ENCODE measurements at regions not wholly inside any gene's neighbourhood (a gene's known extent, or its start where the extent isn't known, plus 50 kb on each side); places are given as distances from the start of the nearest gene placed in this dataset.

DNA sequence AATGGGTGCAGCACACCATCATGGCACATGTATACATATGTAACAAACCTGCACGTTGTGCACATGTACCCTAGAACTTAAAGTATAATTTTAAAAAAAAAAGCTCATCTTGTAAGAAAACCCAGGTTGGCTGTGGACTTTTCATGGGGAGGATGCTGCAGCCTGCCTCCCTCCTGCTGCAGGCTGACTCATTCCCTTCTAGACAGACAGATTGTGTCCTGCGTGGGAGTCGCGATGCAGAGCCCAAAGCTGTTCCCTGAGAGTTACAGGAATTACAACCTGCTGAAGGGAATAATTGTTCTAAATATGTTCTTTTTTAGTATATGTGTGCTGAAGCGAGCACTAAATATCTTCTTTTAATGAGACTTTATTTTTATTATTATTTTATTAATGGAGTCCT lies 93.2 kb downstream of the TBX19 start:
- no peaks in the 10 kb centered on the region for H3K36me3 ChIP-seq (ENCODE audit: insufficient read depth, low read length)
- no peak for DNase-seq (ENCODE audit: low spot score)
- no peaks in the 10 kb centered on the region for H3K9me3 ChIP-seq (ENCODE audit: low read length)
- no peak overlapping the region for H3K4me2 ChIP-seq (ENCODE audit: low read length)
- no peak overlapping the region for H3K27ac ChIP-seq (ENCODE audit: low read depth, low read length, poor library complexity, severe bottlenecking)
- POLR2A ChIA-PET, result interaction anchor here (0.6 kb wide), 1 partner anchor 42 kb away, joined by 3 read pairs; no protein-coding TSS in a partner anchor
- no peaks in the 10 kb centered on the region for H3K4me1 ChIP-seq (ENCODE audit: insufficient read depth, low read length, poor library complexity, severe bottlenecking)
- TF ChIP-seq EZH2phosphoT487 (IDR thresholded peaks at IDR 0.05; ENCODE audit: borderline replicate concordance, low read depth, low read length), result no peak
- TF ChIP-seq, protein P1, sequence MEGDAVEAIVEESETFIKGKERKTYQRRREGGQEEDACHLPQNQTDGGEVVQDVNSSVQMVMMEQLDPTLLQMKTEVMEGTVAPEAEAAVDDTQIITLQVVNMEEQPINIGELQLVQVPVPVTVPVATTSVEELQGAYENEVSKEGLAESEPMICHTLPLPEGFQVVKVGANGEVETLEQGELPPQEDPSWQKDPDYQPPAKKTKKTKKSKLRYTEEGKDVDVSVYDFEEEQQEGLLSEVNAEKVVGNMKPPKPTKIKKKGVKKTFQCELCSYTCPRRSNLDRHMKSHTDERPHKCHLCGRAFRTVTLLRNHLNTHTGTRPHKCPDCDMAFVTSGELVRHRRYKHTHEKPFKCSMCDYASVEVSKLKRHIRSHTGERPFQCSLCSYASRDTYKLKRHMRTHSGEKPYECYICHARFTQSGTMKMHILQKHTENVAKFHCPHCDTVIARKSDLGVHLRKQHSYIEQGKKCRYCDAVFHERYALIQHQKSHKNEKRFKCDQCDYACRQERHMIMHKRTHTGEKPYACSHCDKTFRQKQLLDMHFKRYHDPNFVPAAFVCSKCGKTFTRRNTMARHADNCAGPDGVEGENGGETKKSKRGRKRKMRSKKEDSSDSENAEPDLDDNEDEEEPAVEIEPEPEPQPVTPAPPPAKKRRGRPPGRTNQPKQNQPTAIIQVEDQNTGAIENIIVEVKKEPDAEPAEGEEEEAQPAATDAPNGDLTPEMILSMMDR (conservative IDR thresholded peaks at IDR 0.05; ENCODE audit: low read length), result no peak
- H4K20me1 ChIP-seq (ENCODE audit: insufficient read depth, low read length), result no peaks in the 10 kb centered on the region
- H3K79me2 ChIP-seq (ENCODE audit: insufficient read depth, low read depth, low read length), result no peaks in the 10 kb centered on the region
- BruUV-seq (replicated peaks), result no TSS peak
- CTCF ChIA-PET (ENCODE audit: unreplicated experiment), result no interaction called here
- H2AFZ ChIP-seq (ENCODE audit: low read length), result no peak overlapping the region
- no peak overlapping the region for H3K4me3 ChIP-seq (ENCODE audit: low read depth, low read length, poor library complexity, severe bottlenecking)
- H3K9me2 ChIP-seq (ENCODE audit: insufficient read depth, low read length), result no peaks in the 10 kb centered on the region
- intact Hi-C loops (cut with micrococcal nuclease; ENCODE audit: unreplicated experiment), result no loop called here

DNA sequence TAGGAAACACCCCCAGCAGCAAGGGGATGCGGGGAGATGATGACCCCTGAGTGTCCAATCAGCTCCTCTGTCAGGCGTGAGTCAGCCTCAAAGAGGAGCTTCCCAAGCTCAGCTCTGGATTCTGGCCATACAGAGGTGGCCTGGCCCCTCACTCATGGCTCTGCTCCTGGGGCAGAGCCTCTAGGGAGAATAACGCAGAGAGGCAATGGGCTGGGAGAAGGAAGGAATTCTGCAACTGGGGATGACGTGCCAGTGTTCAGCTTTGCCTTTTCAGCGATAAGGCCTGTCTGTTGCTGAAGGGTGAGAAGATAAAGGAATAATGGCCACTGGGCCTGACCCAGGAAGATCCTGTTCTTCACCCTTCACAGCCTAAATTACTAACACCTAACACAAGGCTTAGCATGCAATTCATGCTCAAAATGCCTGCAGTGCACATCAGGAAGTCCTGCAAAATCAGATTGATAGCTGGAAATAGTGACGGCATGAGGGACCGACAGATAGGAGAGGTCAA lies 92.2 kb downstream of the TBX19 start:
- Histone ChIP-seq H3K9me3 (ENCODE audit: low read length) (no peaks in the 10 kb centered on the region), H3K79me2 (ENCODE audit: insufficient read depth, low read depth, low read length) (no peaks in the 10 kb centered on the region), H2AFZ (ENCODE audit: low read length) (no peak overlapping the region), H3K36me3 (ENCODE audit: insufficient read depth, low read length) (no peaks in the 10 kb centered on the region), H4K20me1 (ENCODE audit: insufficient read depth, low read length) (no peaks in the 10 kb centered on the region), H3K27ac (ENCODE audit: low read depth, low read length, poor library complexity, severe bottlenecking) (no peak overlapping the region), H3K4me3 (ENCODE audit: low read depth, low read length, poor library complexity, severe bottlenecking) (no peak overlapping the region), H3K4me1 (ENCODE audit: insufficient read depth, low read length, poor library complexity, severe bottlenecking) (no peaks in the 10 kb centered on the region), H3K9me2 (ENCODE audit: insufficient read depth, low read length) (no peaks in the 10 kb centered on the region), H3K4me2 (ENCODE audit: low read length) (no peak overlapping the region)
- CTCF ChIA-PET (ENCODE audit: unreplicated experiment), result no interaction called here
- BruUV-seq (replicated peaks), result no TSS peak
- intact Hi-C loops (cut with micrococcal nuclease; ENCODE audit: unreplicated experiment), result no loop called here
- no peak for TF ChIP-seq EZH2phosphoT487 (IDR thresholded peaks at IDR 0.05; ENCODE audit: borderline replicate concordance, low read depth, low read length)
- TF ChIP-seq, protein P1 (conservative IDR thresholded peaks at IDR 0.05; ENCODE audit: low read length), result no peak
- DNase-seq (ENCODE audit: low spot score), result no peak
- POLR2A ChIA-PET, result no interaction called here

DNA sequence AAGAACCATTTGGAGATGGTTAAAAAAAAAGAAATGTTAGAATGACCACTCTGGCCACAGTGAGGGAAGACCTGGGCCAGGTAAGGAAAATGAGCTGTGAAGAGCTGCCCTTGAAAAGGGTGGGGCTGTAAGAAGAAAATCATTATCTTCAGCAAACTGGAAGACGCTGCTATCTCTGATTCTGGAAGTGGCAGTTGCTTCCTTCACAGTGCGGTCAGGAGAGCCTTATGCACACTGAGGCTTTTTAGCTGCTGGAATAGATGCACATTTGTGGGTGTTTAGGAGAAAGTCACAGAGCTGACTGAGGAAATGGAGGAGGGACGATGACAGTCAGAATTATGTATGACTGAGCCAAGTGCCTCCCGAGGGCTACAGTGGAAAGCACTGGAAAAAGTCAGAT lies 91.6 kb downstream of the TBX19 start:
- ChIA-PET POLR2A (no interaction called here), CTCF (ENCODE audit: unreplicated experiment) (no interaction called here)
- no peaks in the 10 kb centered on the region for H3K9me3 ChIP-seq (ENCODE audit: low read length)
- no peak overlapping the region for H3K4me2 ChIP-seq (ENCODE audit: low read length)
- no peak overlapping the region for H3K27ac ChIP-seq (ENCODE audit: low read depth, low read length, poor library complexity, severe bottlenecking)
- no peaks in the 10 kb centered on the region for H4K20me1 ChIP-seq (ENCODE audit: insufficient read depth, low read length)
- TF ChIP-seq EZH2phosphoT487 (IDR thresholded peaks at IDR 0.05; ENCODE audit: borderline replicate concordance, low read depth, low read length), result no peak
- TF ChIP-seq, protein P1 (conservative IDR thresholded peaks at IDR 0.05; ENCODE audit: low read length), result no peak
- no peaks in the 10 kb centered on the region for H3K79me2 ChIP-seq (ENCODE audit: insufficient read depth, low read depth, low read length)
- no peak for DNase-seq (ENCODE audit: low spot score)
- no peaks in the 10 kb centered on the region for H3K4me1 ChIP-seq (ENCODE audit: insufficient read depth, low read length, poor library complexity, severe bottlenecking)
- H2AFZ ChIP-seq (ENCODE audit: low read length), result no peak overlapping the region
- H3K9me2 ChIP-seq (ENCODE audit: insufficient read depth, low read length), result no peaks in the 10 kb centered on the region
- BruUV-seq (replicated peaks), result no TSS peak
- no peak overlapping the region for H3K4me3 ChIP-seq (ENCODE audit: low read depth, low read length, poor library complexity, severe bottlenecking)
- H3K36me3 ChIP-seq (ENCODE audit: insufficient read depth, low read length), result no peaks in the 10 kb centered on the region
- intact Hi-C loops (cut with micrococcal nuclease; ENCODE audit: unreplicated experiment), result no loop called here

All from OCI-LY7 (cell line).